ENCODE measurements at regions not wholly inside any gene's neighbourhood (a gene's known extent, or its start where the extent isn't known, plus 50 kb on each side); places are given as distances from the start of the nearest gene placed in this dataset.

- TF ChIP-seq CTCF (IDR thresholded peaks at IDR 0.05) = no peak
- Mint-ChIP-seq H3K27me3 (ENCODE audit: insufficient read depth) (peaks cover 1% of the 10 kb centered on the region; the same call in 1 of the 2 replicates), H3K4me1 (ENCODE audit: low read depth) (peaks cover 71% of the 10 kb centered on the region), H3K9me3 (no peaks in the 10 kb centered on the region), H3K4me3 (no peak overlapping the region), H3K27ac (no peak overlapping the region), H3K36me3 (ENCODE audit: low read depth) (peaks cover 34% of the 10 kb centered on the region)
- DNase-seq = no peak
These were observed 85.9 kb upstream of the IL12A start for GRCh38 chr3:159902546-159903314.

- no peaks in the 10 kb centered on the region for H3K9me3 Mint-ChIP-seq
- peaks cover 65% of the 10 kb centered on the region for H3K4me1 Mint-ChIP-seq (ENCODE audit: low read depth)
- peaks cover 1% of the 10 kb centered on the region; the same call in 1 of the 2 replicates for H3K27me3 Mint-ChIP-seq (ENCODE audit: insufficient read depth)
These were observed 84.2 kb upstream of the IL12A start for GRCh38 chr3:159904455-159904854.

GRCh38 chr3:159904911-159905310 is 83.7 kb upstream of the IL12A start:
- Mint-ChIP-seq H3K9me3 (no peaks in the 10 kb centered on the region), H3K36me3 (ENCODE audit: low read depth) (peaks cover 17% of the 10 kb centered on the region), H3K27ac (peak overlapping the region; percentile 52), H3K4me3 (peak overlapping the region; percentile 36), H3K4me1 (ENCODE audit: low read depth) (peaks cover 65% of the 10 kb centered on the region), H3K27me3 (ENCODE audit: insufficient read depth) (peaks cover 1% of the 10 kb centered on the region; the same call in 1 of the 2 replicates)
- DNase-seq = peak; percentile 36
- TF ChIP-seq CTCF (IDR thresholded peaks at IDR 0.05) = no peak

More at GRCh38 chr3:159904455-159904854, 84.2 kb upstream of the IL12A start:
- Mint-ChIP-seq H3K36me3 (ENCODE audit: low read depth) (peaks cover 21% of the 10 kb centered on the region), H3K27ac (peak overlapping the region; percentile 52), H3K4me3 (peak overlapping the region; percentile 36)
- TF ChIP-seq CTCF (IDR thresholded peaks at IDR 0.05) = no peak
- no peak for DNase-seq

GRCh38 chr3:159907828-159908227 is 80.8 kb upstream of the IL12A start:
- peaks cover 64% of the 10 kb centered on the region for H3K4me1 Mint-ChIP-seq (ENCODE audit: low read depth)
- DNase-seq = no peak
- TF ChIP-seq CTCF (IDR thresholded peaks at IDR 0.05) = no peak
- H3K9me3 Mint-ChIP-seq = no peaks in the 10 kb centered on the region
- H3K4me3 Mint-ChIP-seq = no peak overlapping the region
- H3K27me3 Mint-ChIP-seq (ENCODE audit: insufficient read depth) = peaks cover 1% of the 10 kb centered on the region; the same call in 1 of the 2 replicates
- no peak overlapping the region for H3K27ac Mint-ChIP-seq
- H3K36me3 Mint-ChIP-seq (ENCODE audit: low read depth) = peaks cover 10% of the 10 kb centered on the region; the same call in 1 of the 2 replicates

GRCh38 chr3:159910991-159911663 is 77.5 kb upstream of the IL12A start:
- no peak overlapping the region for H3K27ac Mint-ChIP-seq
- H3K4me1 Mint-ChIP-seq (ENCODE audit: low read depth) = peaks cover 60% of the 10 kb centered on the region
- H3K4me3 Mint-ChIP-seq = no peak overlapping the region
- no peak for TF ChIP-seq CTCF (IDR thresholded peaks at IDR 0.05)
- no peak for DNase-seq
- H3K36me3 Mint-ChIP-seq (ENCODE audit: low read depth) = peaks cover 10% of the 10 kb centered on the region; the same call in 1 of the 2 replicates
- H3K9me3 Mint-ChIP-seq = no peaks in the 10 kb centered on the region
- H3K27me3 Mint-ChIP-seq (ENCODE audit: insufficient read depth) = no peaks in the 10 kb centered on the region; the same call in 1 of the 2 replicates

Data from HFFc6 (cell line).